Mesenchymal stem cell (in vitro differentiated cells and primary cell): ENCODE measurements at regions not wholly inside any gene's neighbourhood (a gene's known extent, or its start where the extent isn't known, plus 50 kb on each side); places are given as distances from the start of the nearest gene placed in this dataset.
A peak's percentile ranks its signal among the peaks of the same experiment; 100 is the strongest.

Experiments used
- DNase-seq: peaks from one replicate; pipeline ENCODE4 v3.0.0-alpha.2; 2013
- H2AFZ ChIP-seq: one replicate; pipeline ENCODE4 v1.6.1; 2013; ENCODE audit warnings: low read depth, mild to moderate bottlenecking, control low read depth, inconsistent platforms, low read length, moderate library complexity
- H2AK5ac ChIP-seq: 2 replicates; pipeline ENCODE4 v1.6.1; 2013; ENCODE audit warnings: low read length, moderate library complexity, mild to moderate bottlenecking, inconsistent platforms; ENCODE audit not compliant: severe bottlenecking
- H2BK120ac ChIP-seq: one replicate; pipeline ENCODE4 v1.6.1; 2013; ENCODE audit warnings: low read depth, mild to moderate bottlenecking, inconsistent platforms, low read length, moderate library complexity
- H2BK12ac ChIP-seq, 2 experiments: one replicate each; pipeline ENCODE4 v1.6.1; 2013; ENCODE audit warnings: inconsistent platforms in 2 of 2, low read length in 2 of 2, mild to moderate bottlenecking in 2 of 2, moderate library complexity in 2 of 2, control low read depth in 1 of 2
- H2BK15ac ChIP-seq: one replicate; pipeline ENCODE4 v1.6.1; 2013; ENCODE audit warnings: mild to moderate bottlenecking, low read depth, inconsistent platforms; ENCODE audit not compliant: poor library complexity, severe bottlenecking
- H2BK5ac ChIP-seq: 2 replicates; pipeline ENCODE4 v1.6.1; 2013; ENCODE audit warnings: low read depth, mild to moderate bottlenecking, low read length, control low read depth, inconsistent platforms; ENCODE audit not compliant: poor library complexity, severe bottlenecking
- H3K14ac ChIP-seq, 2 experiments: one replicate each; pipeline ENCODE4 v1.6.1; 2013; ENCODE audit warnings: inconsistent platforms in 2 of 2, low read length in 2 of 2, control low read depth in 1 of 2, mild to moderate bottlenecking in 1 of 2, moderate library complexity in 1 of 2
- H3K18ac ChIP-seq, 2 experiments: one replicate each; pipeline ENCODE4 v1.6.1; 2013; ENCODE audit warnings: inconsistent platforms in 2 of 2, low read length in 2 of 2, control low read depth in 1 of 2, low read depth in 1 of 2, mild to moderate bottlenecking in 1 of 2
- H3K23ac ChIP-seq, 2 experiments: one replicate each; pipeline ENCODE4 v1.6.1; 2013; ENCODE audit warnings: inconsistent platforms in 2 of 2, low read length in 2 of 2, mild to moderate bottlenecking in 2 of 2, moderate library complexity in 2 of 2, control low read depth in 1 of 2
- H3K27ac ChIP-seq: 2 replicates; pipeline ENCODE4 v1.5.1; 2013; ENCODE audit warnings: mild to moderate bottlenecking, moderate library complexity, low read length, control low read depth, inconsistent platforms; ENCODE audit not compliant: poor library complexity, severe bottlenecking
- H3K27me3 ChIP-seq, 2 experiments: 2 replicates each; pipeline versions ENCODE4 v1.6.1 to v1.7.0; 2013; ENCODE audit warnings: low read length in 2 of 2, mild to moderate bottlenecking in 2 of 2, moderate library complexity in 2 of 2, control low read depth in 1 of 2, inconsistent platforms in 1 of 2; ENCODE audit not compliant: control insufficient read depth in 1 of 2, insufficient read depth in 1 of 2
- H3K36me3 ChIP-seq, 2 experiments: 2 replicates each; pipeline versions ENCODE4 v1.6.1 to v1.7.0; 2013; ENCODE audit warnings: low read length in 2 of 2, control low read depth in 1 of 2, inconsistent platforms in 1 of 2, low read depth in 1 of 2, mild to moderate bottlenecking in 1 of 2; ENCODE audit not compliant: insufficient read depth in 2 of 2, control insufficient read depth in 1 of 2
- H3K4ac ChIP-seq, 2 experiments: one replicate each; pipeline ENCODE4 v1.6.1; 2013; ENCODE audit warnings: inconsistent platforms in 2 of 2, low read length in 2 of 2, mild to moderate bottlenecking in 2 of 2, moderate library complexity in 2 of 2, control low read depth in 1 of 2, low read depth in 1 of 2
- H3K4me1 ChIP-seq: 2 replicates; pipeline ENCODE4 v1.6.1; 2013; ENCODE audit warnings: low read depth, low read length, control low read depth; ENCODE audit not compliant: control insufficient read depth, insufficient read depth
- H3K4me2 ChIP-seq: 2 replicates; pipeline ENCODE4 v1.6.1; 2013; ENCODE audit warnings: low read length, mild to moderate bottlenecking, inconsistent platforms; ENCODE audit not compliant: poor library complexity, severe bottlenecking
- H3K4me3 ChIP-seq, 2 experiments: 2 replicates each; pipeline versions ENCODE4 v1.5.1 to v1.7.0; 2013; ENCODE audit warnings: low read length in 2 of 2, mild to moderate bottlenecking in 2 of 2, control low read depth in 1 of 2, low read depth in 1 of 2; ENCODE audit not compliant: insufficient read depth in 1 of 2
- H3K79me1 ChIP-seq: replicated peaks from 2 replicates; pipeline ENCODE4 v1.6.1; 2013; ENCODE audit warnings: mild to moderate bottlenecking, control low read depth, low read length, inconsistent platforms; ENCODE audit not compliant: poor library complexity, severe bottlenecking
- H3K9ac ChIP-seq: 2 replicates; pipeline ENCODE4 v1.7.0; 2013; ENCODE audit warnings: mild to moderate bottlenecking, low read length, moderate library complexity
- H3K9me3 ChIP-seq: 2 replicates; pipeline ENCODE4 v1.7.0; 2013; ENCODE audit warnings: mild to moderate bottlenecking, low read length; ENCODE audit not compliant: control insufficient read depth
- H4K8ac ChIP-seq: one replicate; pipeline ENCODE4 v1.6.1; 2013; ENCODE audit warnings: inconsistent platforms, mild to moderate bottlenecking, low read length, moderate library complexity
- H4K91ac ChIP-seq: one replicate; pipeline ENCODE4 v1.6.1; 2013; ENCODE audit warnings: mild to moderate bottlenecking, low read length, inconsistent platforms
- WGBS: methylation state at CpG from one replicate; pipeline ENCODE4 v1.1.7; 2013; ENCODE audit warnings: mixed read lengths; 5-methylcytosine and 5-hydroxymethylcytosine counted together

GRCh38 chr18:30727849-30728248 lies 314.7 kb downstream of the DSC3 start:
- H2BK12ac ChIP-seq, result no peak overlapping the region
- H3K4me2 ChIP-seq, result no peak overlapping the region
- no peaks in the 10 kb centered on the region for H3K27me3 ChIP-seq
- no peak overlapping the region for H3K4ac ChIP-seq
- H4K8ac ChIP-seq, result no peak overlapping the region
- no peak overlapping the region for H3K23ac ChIP-seq
- no peak overlapping the region for H2AK5ac ChIP-seq
- no peak overlapping the region for H2BK5ac ChIP-seq
- H2AFZ ChIP-seq, result no peak overlapping the region
- no peaks in the 10 kb centered on the region for H3K79me1 ChIP-seq
- no peak overlapping the region for H3K4me3 ChIP-seq
- no peak overlapping the region for H2BK15ac ChIP-seq
- H2BK120ac ChIP-seq, result no peak overlapping the region
- no peak overlapping the region for H3K9ac ChIP-seq
- peaks cover 8% of the 10 kb centered on the region for H3K9me3 ChIP-seq
- no peaks in the 10 kb centered on the region for H3K36me3 ChIP-seq
- DNase-seq, result no peak
- H4K91ac ChIP-seq, result no peak overlapping the region
- no peak overlapping the region for H3K14ac ChIP-seq
- H3K4me1 ChIP-seq, result no peaks in the 10 kb centered on the region
- no peak overlapping the region for H3K18ac ChIP-seq
- no peak overlapping the region for H3K27ac ChIP-seq

DNA sequence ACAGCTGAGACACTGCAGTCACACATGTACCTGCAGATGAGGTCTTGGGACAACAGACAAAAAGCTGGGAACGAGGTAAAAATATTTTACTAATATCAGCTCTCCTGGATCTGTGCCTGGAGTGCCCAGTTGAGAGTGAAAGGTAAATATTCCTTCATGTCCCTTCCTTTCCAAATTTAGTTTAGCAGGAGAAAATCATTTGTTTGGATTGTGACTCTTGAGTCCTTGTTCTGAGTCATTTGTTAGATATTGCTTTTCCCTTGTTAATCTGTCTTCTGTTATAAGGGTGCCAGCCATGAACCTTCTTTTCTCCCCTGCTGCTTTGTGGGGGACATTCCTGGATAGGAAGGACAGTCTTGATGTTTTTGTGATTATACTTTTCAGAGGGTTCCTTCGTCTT lies 329.2 kb downstream of the DSC3 start:
- H2AK5ac ChIP-seq, result no peak overlapping the region
- no peak overlapping the region for H2AFZ ChIP-seq
- no peak overlapping the region for H3K18ac ChIP-seq
- no peak overlapping the region for H3K4ac ChIP-seq
- H3K4me3 ChIP-seq, result no peak overlapping the region
- no peak overlapping the region for H3K9ac ChIP-seq
- H3K23ac ChIP-seq, result no peak overlapping the region
- no peak overlapping the region for H4K91ac ChIP-seq
- no peak overlapping the region for H3K14ac ChIP-seq
- 69% methylated on average over 2 of the region's 2 CpGs for WGBS
- H2BK5ac ChIP-seq, result no peak overlapping the region
- no peaks in the 10 kb centered on the region for H3K27me3 ChIP-seq
- H3K4me2 ChIP-seq, result no peak overlapping the region
- no peak overlapping the region for H4K8ac ChIP-seq
- no peak overlapping the region for H2BK120ac ChIP-seq
- H2BK15ac ChIP-seq, result no peak overlapping the region
- H3K4me1 ChIP-seq, result no peaks in the 10 kb centered on the region
- H3K36me3 ChIP-seq, result no peaks in the 10 kb centered on the region
- no peaks in the 10 kb centered on the region for H3K79me1 ChIP-seq
- no peak overlapping the region for H3K27ac ChIP-seq
- H3K9me3 ChIP-seq, result no peaks in the 10 kb centered on the region
- H2BK12ac ChIP-seq, result no peak overlapping the region
- no peak for DNase-seq

- H3K14ac ChIP-seq, result no peak overlapping the region
- no peak overlapping the region for H4K91ac ChIP-seq
- no peaks in the 10 kb centered on the region for H3K79me1 ChIP-seq
- H3K9me3 ChIP-seq, result no peaks in the 10 kb centered on the region
- DNase-seq, result no peak
- no peak overlapping the region for H2BK12ac ChIP-seq
- H2AFZ ChIP-seq, result no peak overlapping the region
- no peak overlapping the region for H2AK5ac ChIP-seq
- no peak overlapping the region for H3K9ac ChIP-seq
- no peak overlapping the region for H3K27ac ChIP-seq
- WGBS, result 90% methylated on average over 3 of the region's 3 CpGs
- no peak overlapping the region for H3K18ac ChIP-seq
- H4K8ac ChIP-seq, result no peak overlapping the region
- H3K4me3 ChIP-seq, result no peak overlapping the region
- H3K23ac ChIP-seq, result no peak overlapping the region
- H2BK120ac ChIP-seq, result no peak overlapping the region
- no peak overlapping the region for H2BK15ac ChIP-seq
- H3K4me2 ChIP-seq, result no peak overlapping the region
- H3K27me3 ChIP-seq, result no peaks in the 10 kb centered on the region
- H3K36me3 ChIP-seq, result no peaks in the 10 kb centered on the region
- no peaks in the 10 kb centered on the region for H3K4me1 ChIP-seq
- no peak overlapping the region for H3K4ac ChIP-seq
- H2BK5ac ChIP-seq, result no peak overlapping the region
These were observed 330.2 kb downstream of the DSC3 start for GRCh38 chr18:30712383-30712782.

GRCh38 chr18:30709595-30709994 lies 332.9 kb downstream of the DSC3 start:
- no peak overlapping the region for H3K4me3 ChIP-seq
- no peak overlapping the region for H3K9ac ChIP-seq
- H2AK5ac ChIP-seq, result no peak overlapping the region
- no peak overlapping the region for H2AFZ ChIP-seq
- no peak overlapping the region for H3K23ac ChIP-seq
- H3K36me3 ChIP-seq, result no peaks in the 10 kb centered on the region
- no peak overlapping the region for H2BK12ac ChIP-seq
- H2BK5ac ChIP-seq, result no peak overlapping the region
- peak; percentile 11 for DNase-seq
- H3K27me3 ChIP-seq, result no peaks in the 10 kb centered on the region
- H2BK15ac ChIP-seq, result no peak overlapping the region
- H3K4me1 ChIP-seq, result no peaks in the 10 kb centered on the region
- no peaks in the 10 kb centered on the region for H3K9me3 ChIP-seq
- H3K4me2 ChIP-seq, result no peak overlapping the region
- H3K18ac ChIP-seq, result no peak overlapping the region
- no peak overlapping the region for H3K4ac ChIP-seq
- no peak overlapping the region for H2BK120ac ChIP-seq
- H4K91ac ChIP-seq, result no peak overlapping the region
- no peak overlapping the region for H4K8ac ChIP-seq
- WGBS, result 31% methylated on average over 1 of the region's 1 CpG
- no peak overlapping the region for H3K14ac ChIP-seq
- no peaks in the 10 kb centered on the region for H3K79me1 ChIP-seq
- H3K27ac ChIP-seq, result no peak overlapping the region
